ENCODE measurements at regions not wholly inside any gene's neighbourhood (a gene's known extent, or its start where the extent isn't known, plus 50 kb on each side); places are given as distances from the start of the nearest gene placed in this dataset.

DNA sequence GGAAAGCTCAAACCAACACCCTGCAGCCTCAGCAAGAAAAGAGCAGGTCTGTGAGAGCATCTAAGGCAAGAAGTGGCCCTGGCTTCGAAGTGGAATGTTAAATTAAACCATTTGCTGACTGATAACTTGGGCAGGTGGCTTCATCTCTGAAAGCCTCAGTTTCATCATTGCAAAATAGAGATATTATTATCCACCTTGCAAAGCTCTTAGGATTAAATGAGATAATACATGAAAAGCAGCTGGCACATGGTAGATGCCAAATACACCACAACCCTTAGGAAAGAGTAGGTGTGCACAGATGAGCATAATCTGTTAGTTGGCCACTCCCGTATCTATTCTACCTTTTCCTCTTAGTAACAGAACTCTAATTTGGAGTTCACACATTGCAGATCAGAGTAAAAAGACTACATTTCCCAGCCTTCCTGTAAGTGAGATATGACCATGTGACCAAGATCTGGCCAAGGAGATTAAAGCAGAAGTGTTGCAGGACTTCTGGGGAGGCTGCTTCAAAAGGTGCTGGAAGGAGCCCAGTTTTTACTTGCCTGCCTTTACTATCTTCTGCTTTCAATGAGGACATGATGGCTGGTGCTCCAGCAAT is 288.7 kb downstream of the SOX9 start:
- no peak for DNase-seq (ENCODE audit: low read depth in 2 of 2)

DNA sequence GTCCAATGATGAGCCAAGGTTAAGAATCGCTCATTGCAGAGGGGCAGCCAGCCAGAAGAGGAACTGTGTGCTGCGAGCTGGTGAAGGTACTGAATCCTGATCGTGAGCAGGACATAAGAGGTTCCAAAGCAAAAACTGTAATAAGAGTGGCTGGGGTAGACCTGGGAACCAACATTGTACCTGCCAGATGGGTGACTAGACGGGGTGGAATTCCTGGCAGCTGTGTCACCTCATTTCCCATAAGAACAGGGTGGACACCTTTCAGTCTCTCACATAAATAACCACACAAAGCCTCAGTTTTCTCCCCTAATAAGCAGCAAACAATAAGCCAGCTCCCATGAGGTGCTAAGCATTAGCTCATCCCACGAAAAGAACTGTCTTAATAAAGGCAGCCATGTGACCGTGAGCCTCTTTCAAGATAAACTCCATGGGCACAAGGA is 290.3 kb downstream of the SOX9 start:
- no peak for DNase-seq (ENCODE audit: low read depth in 2 of 2)

DNA sequence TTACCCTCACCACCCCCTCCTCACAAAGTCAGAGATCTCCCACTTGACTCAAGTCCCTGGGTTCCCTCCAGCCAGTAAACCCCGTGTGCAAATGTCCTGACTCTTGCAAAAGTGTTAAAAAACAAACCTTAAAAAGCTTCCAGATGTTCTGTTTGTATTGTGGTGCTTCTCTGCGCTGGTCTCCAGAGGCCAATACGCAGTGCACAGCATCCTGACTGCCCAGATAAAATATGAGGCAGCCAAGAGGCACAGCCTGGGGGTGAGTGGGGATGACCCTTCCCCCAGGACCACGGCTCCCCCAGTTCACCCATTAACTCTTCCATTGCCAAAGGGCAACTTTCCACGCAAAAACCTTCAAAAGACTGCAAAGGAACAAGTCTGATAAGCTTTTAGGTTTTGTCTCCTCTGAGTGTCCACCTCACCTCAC is 291.8 kb downstream of the SOX9 start:
- DNase-seq (ENCODE audit: low read depth in 2 of 2), result no peak

DNA sequence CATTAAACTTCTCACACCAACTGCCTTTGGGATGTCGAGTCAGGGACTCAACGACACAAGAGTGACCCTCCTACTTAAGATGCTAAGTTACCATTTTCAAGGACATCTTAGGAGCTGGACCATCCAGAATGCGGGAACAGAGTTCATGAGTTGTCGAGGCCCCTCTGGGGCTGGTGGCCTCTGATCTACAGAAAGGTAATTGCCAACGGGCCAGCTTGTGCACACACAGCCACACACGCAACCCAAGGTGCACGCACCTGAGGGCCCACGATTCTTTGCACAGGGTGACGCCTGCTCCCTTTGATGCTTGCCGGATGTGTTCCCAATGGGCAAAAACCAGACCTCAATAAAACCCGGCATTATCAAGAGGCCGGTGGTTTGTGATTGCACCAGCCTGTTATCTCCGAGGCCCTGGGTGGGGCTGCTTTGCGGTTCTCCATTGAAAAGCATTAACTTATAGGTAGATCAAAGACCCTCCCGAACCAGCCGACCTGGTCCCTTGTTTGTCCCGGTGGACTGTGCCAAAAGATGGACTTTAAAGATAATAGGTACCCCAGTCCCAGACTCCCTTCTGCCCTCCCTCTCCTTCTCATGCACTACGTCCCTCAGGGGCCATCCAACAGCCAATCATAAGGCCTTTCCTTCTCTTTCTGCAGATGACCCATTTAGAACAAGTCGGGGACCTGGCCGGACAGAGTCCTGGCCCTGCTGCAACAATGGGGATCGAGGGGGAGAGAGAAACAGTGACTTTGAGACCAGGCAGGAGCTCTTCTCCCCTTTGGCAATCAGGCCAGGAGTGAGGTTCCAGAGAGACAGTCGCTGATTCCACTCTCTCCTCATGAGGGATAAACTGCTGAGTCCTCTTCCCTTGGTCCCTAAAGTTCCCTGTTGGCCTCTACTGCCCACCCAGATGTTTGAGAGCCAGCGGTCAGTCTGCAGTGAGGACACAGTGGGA is 292.5 kb downstream of the SOX9 start:
- no peak for DNase-seq (ENCODE audit: low read depth in 2 of 2)

DNA sequence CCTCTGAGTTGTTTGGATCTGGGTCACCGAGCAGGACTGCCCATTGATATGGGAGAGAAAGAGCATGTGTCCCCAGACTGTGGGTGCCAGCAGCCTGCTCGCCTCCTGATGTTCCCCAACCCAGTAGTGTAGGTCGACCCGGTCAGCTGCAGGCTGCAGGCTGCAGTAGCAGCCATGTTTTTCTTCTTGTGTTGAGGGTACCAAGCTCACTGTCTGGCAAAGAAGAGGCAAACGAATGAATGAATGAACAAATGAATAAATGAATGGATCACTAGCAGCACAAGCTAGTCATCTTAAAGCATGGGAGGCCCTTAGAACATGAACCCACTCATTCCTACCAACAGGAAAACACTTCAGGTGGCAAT is 293.2 kb downstream of the SOX9 start:
- DNase-seq (ENCODE audit: low read depth in 2 of 2), result no peak

DNA sequence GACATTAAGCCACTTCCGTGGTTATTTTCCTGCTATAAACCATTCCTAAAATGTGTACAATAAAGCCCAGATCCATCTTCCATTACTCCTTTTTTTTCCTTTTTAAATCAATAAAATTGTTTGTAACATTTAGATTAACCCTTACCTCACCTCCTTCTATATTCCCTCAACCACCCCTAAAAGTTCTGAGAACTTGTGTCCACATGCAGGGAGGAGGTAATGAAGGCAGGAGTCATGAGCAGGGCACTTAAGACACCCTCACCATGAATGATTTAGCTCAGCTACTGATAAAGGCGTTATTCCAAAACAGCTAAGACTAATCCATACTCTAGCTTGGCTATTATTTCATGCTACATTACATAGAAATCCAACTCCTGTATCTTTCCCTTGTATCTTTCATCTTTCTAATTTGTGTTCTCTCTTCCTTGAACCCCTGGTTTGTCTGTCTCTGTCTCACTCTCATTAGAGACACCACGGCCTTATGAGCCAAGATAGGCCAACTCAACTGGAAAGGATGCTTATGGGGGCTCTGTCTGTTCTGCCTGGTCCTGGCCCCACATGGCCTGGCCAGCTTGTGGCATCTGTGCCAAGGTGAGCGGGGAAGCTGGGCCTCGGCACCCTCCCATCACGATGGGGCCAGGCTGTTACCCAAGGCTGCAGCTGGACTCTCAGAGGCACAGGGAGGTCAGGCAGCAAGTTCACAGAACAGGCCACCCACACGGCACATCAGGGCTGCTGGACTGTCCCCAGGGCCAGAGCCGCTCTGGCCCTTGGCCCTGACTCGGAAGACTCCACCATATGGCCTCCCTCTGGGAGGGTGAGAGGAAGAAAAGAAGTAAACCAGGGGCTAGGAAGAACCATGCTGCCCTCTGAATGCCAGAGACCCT is 294.4 kb downstream of the SOX9 start:
- DNase-seq (ENCODE audit: low read depth in 2 of 2), result no peak

DNA sequence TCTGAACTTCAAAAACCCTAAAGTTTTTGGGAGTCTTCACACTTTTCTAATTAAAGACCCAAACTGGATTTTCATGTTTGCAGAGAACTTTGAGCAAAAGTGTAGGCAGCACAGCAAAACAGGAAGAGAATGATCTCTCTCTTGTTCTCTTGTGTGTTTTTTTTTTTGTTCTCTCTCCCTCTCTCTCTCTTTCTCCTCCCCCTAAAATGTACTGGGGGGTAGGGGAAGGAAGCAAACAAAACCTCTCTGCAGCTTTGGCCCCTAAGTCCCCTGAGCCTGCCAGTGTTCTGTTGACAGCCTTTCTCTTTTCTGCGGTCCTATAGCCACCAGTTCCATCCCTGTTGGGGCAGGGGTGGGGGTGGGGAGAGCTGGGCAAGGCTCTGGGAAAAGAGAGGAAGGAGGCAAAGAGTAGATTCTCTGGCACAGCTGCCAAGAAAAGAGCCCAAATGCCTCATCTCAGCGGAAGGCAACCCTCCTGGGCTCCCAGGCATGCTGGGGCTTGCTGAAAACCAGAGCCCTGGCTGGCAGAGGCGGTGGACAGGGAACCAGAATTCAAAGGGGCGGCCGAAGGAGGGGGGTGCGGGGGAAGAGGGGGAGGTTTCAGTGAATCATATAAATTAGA is 295.3 kb downstream of the SOX9 start:
- no peak for DNase-seq (ENCODE audit: low read depth in 2 of 2)

DNA sequence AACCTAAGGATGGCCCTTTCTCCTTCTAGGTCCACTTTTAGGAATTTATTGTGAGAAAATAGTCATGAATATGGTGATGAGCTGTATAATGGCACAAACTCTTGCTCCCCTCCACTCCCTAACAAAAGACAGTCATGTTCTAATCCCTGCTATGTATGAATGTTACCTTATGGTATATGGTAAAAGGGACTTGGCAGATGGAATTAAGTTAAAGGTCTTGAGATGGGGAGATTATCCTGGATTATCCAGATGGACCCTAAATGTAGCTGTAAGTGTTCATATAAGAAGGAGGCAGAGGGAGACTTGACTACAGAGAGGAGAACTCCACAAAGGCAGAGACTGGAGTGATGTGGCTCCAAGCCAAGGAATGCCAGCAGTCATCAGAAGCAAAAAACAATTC is 296.1 kb downstream of the SOX9 start:
- no peak for DNase-seq (ENCODE audit: low read depth in 2 of 2)

DNA sequence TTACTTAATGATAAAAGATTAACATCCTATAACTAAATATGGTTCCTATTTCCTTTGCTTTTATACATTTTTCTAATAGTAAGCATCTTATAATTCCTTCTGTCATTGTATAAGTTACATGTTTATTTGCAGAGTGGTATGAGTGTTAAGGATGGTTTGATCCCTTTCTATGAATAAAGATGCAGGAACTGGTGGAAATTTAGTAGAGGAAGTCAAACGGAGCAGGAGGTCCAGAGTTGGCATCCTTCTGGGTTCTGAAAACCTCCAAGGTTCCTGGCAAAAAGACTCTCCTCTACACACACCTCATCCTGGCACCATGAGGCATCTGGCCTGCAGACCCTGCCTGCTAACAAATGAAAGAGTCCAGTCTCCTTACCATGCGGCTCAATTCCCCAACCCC is 296.8 kb downstream of the SOX9 start:
- DNase-seq (ENCODE audit: low read depth in 2 of 2), result no peak

DNA sequence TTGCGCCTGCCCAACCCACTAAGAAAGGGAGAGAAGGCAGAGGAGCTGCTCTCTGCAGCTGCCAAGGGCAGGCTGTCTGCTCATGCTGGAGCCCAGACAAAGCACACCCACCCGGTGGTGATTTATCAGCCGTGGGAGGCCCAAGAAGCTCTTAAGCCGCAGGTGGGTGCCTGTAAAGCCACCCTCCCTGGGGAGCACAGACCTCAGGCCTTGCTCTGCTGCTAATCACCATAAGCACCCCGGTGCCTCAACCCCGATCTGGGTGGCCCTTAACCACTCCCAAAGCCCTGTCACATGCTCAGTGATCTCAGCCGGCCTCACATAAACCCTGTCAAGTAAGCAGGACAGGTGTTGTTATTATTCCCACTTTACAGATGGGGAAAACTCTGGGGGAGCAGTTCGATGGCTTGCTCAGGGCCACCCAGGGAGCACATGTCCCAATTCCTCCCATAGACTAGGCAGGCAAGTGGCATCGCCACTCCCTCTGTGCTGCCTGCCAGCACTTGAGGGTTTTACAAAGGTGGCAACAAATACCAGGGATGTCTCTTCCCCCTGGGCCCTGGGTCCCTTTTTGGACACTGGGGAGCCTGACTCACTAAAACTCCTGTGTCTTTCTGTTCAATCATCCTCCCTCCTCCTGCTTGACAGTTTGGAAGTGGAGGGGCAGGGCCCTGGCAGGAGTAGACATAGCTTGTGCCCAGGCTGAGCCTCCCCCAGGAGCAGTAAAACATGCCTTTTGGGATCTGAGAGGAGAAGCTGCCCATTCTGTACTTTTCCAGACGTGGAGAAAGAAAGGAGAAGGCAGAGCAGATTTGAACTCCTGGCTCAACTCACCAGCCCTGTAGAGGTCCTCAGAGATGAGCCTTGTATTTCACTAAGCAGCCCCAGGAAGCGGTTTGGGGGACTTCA is 299.3 kb downstream of the SOX9 start:
- DNase-seq (ENCODE audit: low read depth in 2 of 2), result no peak

DNA sequence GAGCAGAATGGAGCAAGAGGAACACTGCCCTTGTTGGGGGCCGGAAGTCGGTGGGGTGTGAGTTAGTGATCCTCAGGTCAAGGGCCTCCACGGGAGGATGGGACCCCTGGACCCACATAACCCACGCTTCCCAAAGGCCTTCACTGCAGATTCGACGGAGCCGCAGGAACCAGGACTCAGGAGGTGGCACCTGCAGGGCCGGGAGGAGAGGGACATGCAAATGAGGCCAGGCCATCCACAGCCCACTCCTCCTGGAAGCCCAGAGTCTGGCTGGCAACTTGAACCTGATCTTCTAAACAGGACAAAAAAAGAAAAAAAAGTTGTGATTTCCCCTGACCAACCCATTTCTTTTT is 299.9 kb downstream of the SOX9 start:
- no peak for DNase-seq (ENCODE audit: low read depth in 2 of 2)

DNA sequence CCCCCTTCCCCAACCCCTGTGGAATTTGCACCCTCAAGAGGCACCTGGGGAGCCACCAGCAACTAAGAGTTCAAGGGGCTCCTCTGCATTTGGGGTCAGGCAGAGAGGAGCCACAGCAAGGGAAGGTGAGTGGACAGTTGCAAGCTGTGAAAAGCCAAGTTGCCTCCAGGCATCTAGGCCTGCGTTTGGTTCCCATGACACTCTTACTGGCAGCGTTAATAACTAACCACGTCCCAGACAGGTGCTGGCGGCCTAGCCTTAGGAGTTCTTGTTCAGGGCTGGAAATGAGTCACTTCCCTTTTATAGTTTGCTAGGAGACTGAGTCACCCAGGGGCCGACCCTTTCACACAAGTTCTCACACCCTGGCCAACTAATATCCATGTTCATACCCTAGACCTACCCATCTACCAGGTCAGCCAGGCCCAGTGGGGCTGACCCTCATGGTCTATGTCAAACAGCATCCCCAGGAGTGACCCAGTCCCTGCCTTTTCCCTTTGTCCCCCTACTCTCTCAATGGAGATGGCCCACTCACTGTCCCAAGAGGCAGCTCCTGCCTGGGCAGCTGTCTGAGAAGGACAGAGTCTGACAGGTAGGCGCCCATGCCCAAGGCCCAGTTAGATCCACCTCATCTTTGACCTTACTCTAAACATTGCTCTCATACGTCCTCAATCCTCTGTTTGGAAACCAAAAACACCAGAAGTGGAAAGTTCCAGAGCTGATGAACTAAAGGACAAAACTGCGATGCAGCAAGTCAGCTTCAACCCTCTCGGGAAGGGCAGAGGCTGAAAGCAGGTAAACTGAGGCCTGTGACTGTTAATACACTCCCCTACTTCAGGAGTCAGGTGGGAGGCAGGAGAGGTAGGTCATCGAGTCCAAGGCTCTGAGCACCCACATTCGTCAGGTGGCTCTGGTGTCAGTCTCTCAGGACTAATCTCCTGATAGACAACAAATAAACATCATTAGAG is 300.6 kb downstream of the SOX9 start:
- peak; percentile 30 to 48 for DNase-seq (ENCODE audit: low read depth in 2 of 2)

DNA sequence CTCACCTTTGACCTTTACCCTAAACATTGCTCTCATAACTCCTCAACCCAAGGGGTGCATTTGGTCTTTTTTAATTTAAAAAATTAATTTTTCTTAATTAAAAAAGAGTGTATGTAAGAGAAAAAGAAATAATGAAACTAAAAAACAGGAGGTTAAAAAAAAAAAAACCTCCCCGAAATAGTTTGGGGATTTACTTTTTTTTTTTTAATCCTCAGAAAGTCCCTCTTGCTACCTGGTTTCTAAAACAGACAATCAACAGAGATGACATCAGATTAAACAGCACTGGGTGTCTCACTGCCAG is 301.3 kb downstream of the SOX9 start:
- no peak for DNase-seq (ENCODE audit: low read depth in 2 of 2)

DNA sequence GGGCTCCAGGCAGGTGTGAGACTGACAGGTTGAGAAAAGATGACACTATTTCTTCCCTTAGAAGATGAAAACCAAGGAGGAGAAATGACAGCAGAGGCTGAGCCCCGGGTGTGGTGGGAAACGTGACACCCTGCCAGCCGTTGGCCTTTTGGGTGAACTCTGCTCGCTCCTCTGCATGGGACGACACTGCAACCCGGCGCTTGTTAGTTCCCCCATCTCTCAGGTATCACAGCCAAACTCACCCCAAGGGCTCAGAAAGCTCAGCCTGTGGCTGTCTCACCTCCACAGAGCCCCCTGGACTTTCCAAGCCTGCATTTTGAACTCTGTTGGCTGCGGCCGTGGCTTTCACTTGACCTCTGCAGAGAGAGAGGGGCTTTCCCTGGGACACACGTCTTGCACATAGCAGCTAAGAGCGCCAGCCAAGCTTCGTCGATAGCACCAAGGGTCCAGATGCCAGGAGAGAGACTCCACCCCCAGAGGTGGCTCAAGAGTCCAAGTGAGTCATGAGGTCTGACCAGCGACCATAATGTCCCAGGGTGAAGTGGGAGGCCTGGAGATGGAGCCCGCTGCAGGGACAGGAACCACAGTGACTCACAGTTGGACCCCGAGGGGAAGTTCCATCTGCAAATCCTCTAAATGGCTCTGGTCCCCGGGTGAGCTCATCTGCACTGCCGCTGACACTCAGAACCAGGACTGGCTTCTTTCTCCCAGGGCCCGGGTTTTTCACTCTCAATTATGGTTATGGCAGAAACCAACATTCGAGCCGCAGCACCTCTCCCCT is 301.9 kb downstream of the SOX9 start:
- no peak for DNase-seq (ENCODE audit: low read depth in 2 of 2)

DNA sequence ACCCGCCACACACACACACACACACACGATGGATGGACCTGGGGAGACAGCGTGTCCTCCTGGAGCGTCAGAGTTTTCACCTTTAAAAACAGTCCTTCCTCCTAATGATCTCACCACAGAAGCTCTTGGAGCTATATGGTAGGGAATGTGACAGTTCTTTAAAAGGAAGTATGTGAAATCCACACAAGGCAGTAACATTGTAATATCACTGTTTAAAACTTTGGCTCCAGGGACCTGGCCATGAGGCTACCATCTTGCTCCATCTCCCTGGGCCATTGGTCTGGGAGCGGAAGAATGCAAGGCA is 302.4 kb downstream of the SOX9 start:
- DNase-seq (ENCODE audit: low read depth in 2 of 2), result no peak

DNA sequence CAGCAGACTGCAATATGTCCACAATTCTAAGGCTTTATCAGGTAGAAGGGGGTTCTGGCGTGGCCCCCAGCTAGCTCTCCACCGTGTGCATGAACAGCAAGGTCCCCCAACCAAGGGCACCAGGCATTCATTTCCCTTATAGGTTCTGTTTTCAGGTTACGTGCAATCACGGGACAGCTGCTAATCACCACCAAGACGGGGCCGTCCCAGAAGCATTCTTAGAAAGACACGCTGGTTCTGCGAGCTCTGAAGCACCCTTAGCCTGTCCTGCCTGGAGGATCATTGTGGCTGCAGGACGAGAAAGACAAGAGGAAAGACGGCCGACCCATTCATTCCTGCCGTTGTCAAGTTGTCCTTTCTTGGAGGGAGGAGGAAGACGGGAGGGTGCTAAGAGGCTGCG is 302.9 kb downstream of the SOX9 start:
- DNase-seq (ENCODE audit: low read depth in 2 of 2), result no peak

DNA sequence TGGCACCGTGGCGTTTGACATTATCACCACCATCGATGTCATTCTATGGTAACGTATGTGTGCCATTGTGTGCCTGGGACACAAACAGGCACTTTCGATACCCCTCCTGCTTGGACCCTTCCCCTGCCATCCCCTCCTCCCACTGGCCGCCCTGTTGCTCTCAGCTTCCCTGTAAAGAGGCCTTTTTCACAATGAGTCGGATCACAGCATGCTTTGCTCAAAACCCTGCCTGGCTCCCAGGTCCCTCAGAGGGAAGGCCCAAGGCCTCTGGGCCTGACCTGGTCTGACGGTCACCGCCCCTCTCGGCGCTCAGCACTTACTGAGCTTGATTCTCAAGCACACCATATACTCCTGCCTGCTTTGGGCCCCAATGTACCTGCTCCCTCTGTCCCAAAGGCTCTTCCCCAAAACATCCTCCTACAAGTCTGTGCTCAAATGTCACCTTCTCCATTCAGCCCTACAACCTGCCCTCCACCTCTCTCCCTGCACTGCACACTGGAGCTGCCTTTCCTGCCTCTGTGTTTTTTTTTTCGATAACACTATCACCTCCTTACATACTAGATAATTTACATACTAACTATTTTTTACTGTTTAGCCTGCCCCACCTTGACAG is 303.8 kb downstream of the SOX9 start:
- DNase-seq (ENCODE audit: low read depth in 2 of 2), result no peak

DNA sequence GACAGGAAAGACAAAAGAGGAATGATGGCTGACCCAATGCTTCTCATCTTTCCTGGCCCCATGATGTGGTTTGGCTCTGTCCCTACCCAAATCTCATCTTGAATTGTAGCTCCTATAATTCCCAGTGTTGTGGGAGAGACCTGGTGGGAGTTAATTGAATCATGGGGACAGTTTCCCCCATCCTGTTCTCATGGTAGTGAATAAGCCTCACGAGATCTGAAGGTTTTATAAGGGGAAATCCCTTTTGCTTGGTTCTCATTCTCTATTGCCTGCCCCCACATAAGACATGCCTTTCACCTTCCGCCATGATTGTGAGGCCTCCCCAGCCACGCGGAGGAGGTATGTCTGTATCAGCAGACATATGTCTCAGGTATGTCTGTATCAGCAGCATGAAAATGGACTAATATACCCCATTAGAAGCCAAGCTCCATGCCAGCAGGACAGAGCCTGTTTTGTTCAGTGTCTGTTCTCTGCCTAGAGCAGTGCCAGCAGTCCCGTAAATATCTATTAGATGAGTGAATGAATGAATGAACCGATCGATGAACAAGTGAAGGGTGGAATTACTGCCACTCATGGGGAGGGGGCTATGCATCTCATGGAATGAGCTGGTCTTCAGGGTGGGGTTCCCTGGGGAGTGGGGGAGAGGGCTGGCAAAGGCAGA is 304.4 kb downstream of the SOX9 start:
- no peak for DNase-seq (ENCODE audit: low read depth in 2 of 2)
